SK-N-SH (cell line): ENCODE measurements at regions not wholly inside any gene's neighbourhood (a gene's known extent, or its start where the extent isn't known, plus 50 kb on each side); places are given as distances from the start of the nearest gene placed in this dataset.

ENCODE experiments used
- CTCF ChIA-PET: fragments of 300-600, 350-600 bp; formaldehyde crosslinking; extraction: SDS; loops from one replicate; lab custom pipeline; 2021; lab: Yijun Ruan, JAX
- POLR2A ChIA-PET: fragments of 350-600 bp; sonication (Branson Sonifier 250); formaldehyde crosslinking; extraction: SDS; loops from one replicate; lab custom pipeline; 2020; ENCODE audit warnings: antibody characterized with exemption, inconsistent platforms; lab: Yijun Ruan, JAX
- DNase-seq: peaks from one replicate; pipeline ENCODE4 v3.0.0; 2012
- H2AFZ ChIP-seq: fragments of 200-600 bp; sonication (generic); 2 replicates; pipeline ENCODE4 v1.8.1; 2016; ENCODE audit warnings: antibody characterized with exemption, mild to moderate bottlenecking, low read depth
- H3F3A ChIP-seq: fragments of 200-600 bp; sonication (generic); replicated peaks from 2 replicates; pipeline ENCODE3; 2016; ENCODE audit warnings: antibody characterized with exemption, mild to moderate bottlenecking; ENCODE audit not compliant: insufficient read depth
- H3K27ac ChIP-seq, 2 experiments: fragments of 200-500 bp in 1 of 2; fragments of 200-600 bp in 1 of 2; sonication (Bioruptor generic) in 1 of 2; sonication (generic), shearing (Covaris generic) in 1 of 2; 2 replicates each; pipeline versions ENCODE4 v1.5.1 to v1.6.1; 2014 to 2016; ENCODE audit warnings: low read depth in 2 of 2, inconsistent platforms in 1 of 2, low read length in 1 of 2, mild to moderate bottlenecking in 1 of 2, mixed read lengths in 1 of 2
- H3K27me3 ChIP-seq: fragments of 200-600 bp; sonication (generic), shearing (Covaris generic); 2 replicates; pipeline ENCODE4 v1.6.1; 2016; ENCODE audit warnings: mixed run types; ENCODE audit not compliant: insufficient read depth
- H3K36me3 ChIP-seq, 2 experiments: fragments of 200-500 bp in 1 of 2; fragments of 200-600 bp in 1 of 2; sonication (Bioruptor generic) in 1 of 2; sonication (generic) in 1 of 2; replicated peaks in 1 of 2; 2 replicates each; pipeline versions ENCODE3 to v1.5.1; 2014 to 2016; ENCODE audit warnings: low read length in 1 of 2, mild to moderate bottlenecking in 1 of 2; ENCODE audit not compliant: insufficient read depth in 2 of 2, control insufficient read depth in 1 of 2
- H3K4me1 ChIP-seq, 2 experiments: fragments of 200-500 bp in 1 of 2; fragments of 200-600 bp in 1 of 2; sonication (Bioruptor generic) in 1 of 2; sonication (generic), shearing (Covaris generic) in 1 of 2; 2 replicates each; pipeline versions ENCODE4 v1.5.1 to v1.6.1; 2014 to 2016; ENCODE audit warnings: low read depth in 1 of 2, low read length in 1 of 2, mixed run types in 1 of 2; ENCODE audit not compliant: insufficient read depth in 2 of 2, control insufficient read depth in 1 of 2
- H3K4me2 ChIP-seq: fragments of 200-600 bp; sonication (generic), shearing (Covaris generic); 2 replicates; pipeline ENCODE4 v1.6.1; 2017; ENCODE audit warnings: mixed run types
- H3K4me3 ChIP-seq, 2 experiments: fragments of 200-500 bp in 1 of 2; fragments of 200-600 bp in 1 of 2; sonication (Bioruptor generic) in 1 of 2; sonication (generic), shearing (Covaris generic) in 1 of 2; 2 replicates each; pipeline versions ENCODE4 v1.5.1 to v1.8.1; 2014 to 2016; ENCODE audit warnings: low read depth in 2 of 2, inconsistent platforms in 1 of 2, low read length in 1 of 2, mild to moderate bottlenecking in 1 of 2, mixed read lengths in 1 of 2, moderate library complexity in 1 of 2
- H3K79me2 ChIP-seq: fragments of 200-600 bp; sonication (generic); 2 replicates; pipeline ENCODE4 v1.8.1; 2017; ENCODE audit warnings: mild to moderate bottlenecking; ENCODE audit not compliant: insufficient read depth
- H3K9ac ChIP-seq: fragments of 200-600 bp; sonication (generic); 2 replicates; pipeline ENCODE4 v1.6.1; 2017; ENCODE audit warnings: mixed run types
- H3K9me2 ChIP-seq: fragments of 200-600 bp; sonication (generic); 2 replicates; pipeline ENCODE4 v1.6.1; 2017; ENCODE audit warnings: mixed run types
- H3K9me3 ChIP-seq: fragments of 200-600 bp; sonication (generic); 2 replicates; pipeline ENCODE4 v1.6.1; 2017; ENCODE audit warnings: mixed run types, mild to moderate bottlenecking, moderate library complexity
- H4K20me1 ChIP-seq: fragments of 200-600 bp; sonication (generic); 2 replicates; pipeline ENCODE4 v1.6.1; 2017; ENCODE audit warnings: mild to moderate bottlenecking, mixed run types; ENCODE audit not compliant: insufficient read depth
- CHD2 ChIP-seq: fragments of 150-350 bp; IDR thresholded peaks from 2 replicates; pipeline ENCODE4 v1.6.1; 2018; ENCODE audit warnings: low read length; ENCODE audit not compliant: partially characterized antibody
- FOSL2 ChIP-seq: IDR thresholded peaks from 2 replicates; pipeline ENCODE4 v1.4.0; 2012; ENCODE audit warnings: low read depth, mild to moderate bottlenecking, moderate library complexity, borderline replicate concordance
- FOXJ3 ChIP-seq: sonication (generic); formaldehyde crosslinking; IDR thresholded peaks from 2 replicates; pipeline ENCODE4 v1.5.1; 2020; ENCODE audit warnings: mild to moderate bottlenecking, missing genetic modification reagents
- NRF1 ChIP-seq: IDR thresholded peaks from 2 replicates; pipeline ENCODE4 v1.6.1; 2012; ENCODE audit warnings: low read depth, mild to moderate bottlenecking, low read length
- PBX3 ChIP-seq: IDR thresholded peaks from 2 replicates; pipeline ENCODE4; 2012
- REST ChIP-seq: IDR thresholded peaks from 2 replicates; pipeline ENCODE4 v1.6.1; 2012; ENCODE audit warnings: mild to moderate bottlenecking, low read depth, low read length, moderate library complexity
- TEAD4 ChIP-seq: IDR thresholded peaks from 2 replicates; pipeline ENCODE4 v1.4.0; 2012; ENCODE audit warnings: mild to moderate bottlenecking, borderline replicate concordance; ENCODE audit not compliant: insufficient read depth
- WGBS: methylation state at CpG from one replicate; pipeline ENCODE4 v1.1.6; 2017; ENCODE audit warnings: low lambda C conversion rate; 5-methylcytosine and 5-hydroxymethylcytosine counted together
- TF ChIP-seq, protein P1 (sequence below): fragments of 150-350 bp; IDR thresholded peaks from 2 replicates; pipeline ENCODE4 v1.6.1; 2016; ENCODE audit warnings: mild to moderate bottlenecking, low read depth, low read length
- TF ChIP-seq, protein P2 (sequence below): fragments of 150-350 bp; IDR thresholded peaks from 2 replicates; pipeline ENCODE4 v1.6.1; 2017; ENCODE audit warnings: antibody characterized with exemption, low read length, low read depth, borderline replicate concordance

GRCh38 chr1:177811429-177811828 is 158.4 kb downstream of the SEC16B start (continued):
- TF ChIP-seq, protein P1, sequence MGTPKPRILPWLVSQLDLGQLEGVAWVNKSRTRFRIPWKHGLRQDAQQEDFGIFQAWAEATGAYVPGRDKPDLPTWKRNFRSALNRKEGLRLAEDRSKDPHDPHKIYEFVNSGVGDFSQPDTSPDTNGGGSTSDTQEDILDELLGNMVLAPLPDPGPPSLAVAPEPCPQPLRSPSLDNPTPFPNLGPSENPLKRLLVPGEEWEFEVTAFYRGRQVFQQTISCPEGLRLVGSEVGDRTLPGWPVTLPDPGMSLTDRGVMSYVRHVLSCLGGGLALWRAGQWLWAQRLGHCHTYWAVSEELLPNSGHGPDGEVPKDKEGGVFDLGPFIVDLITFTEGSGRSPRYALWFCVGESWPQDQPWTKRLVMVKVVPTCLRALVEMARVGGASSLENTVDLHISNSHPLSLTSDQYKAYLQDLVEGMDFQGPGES = no peak
- TF ChIP-seq FOSL2 (no peak), NRF1 (no peak), FOXJ3 (no peak)
- TF ChIP-seq, protein P2, sequence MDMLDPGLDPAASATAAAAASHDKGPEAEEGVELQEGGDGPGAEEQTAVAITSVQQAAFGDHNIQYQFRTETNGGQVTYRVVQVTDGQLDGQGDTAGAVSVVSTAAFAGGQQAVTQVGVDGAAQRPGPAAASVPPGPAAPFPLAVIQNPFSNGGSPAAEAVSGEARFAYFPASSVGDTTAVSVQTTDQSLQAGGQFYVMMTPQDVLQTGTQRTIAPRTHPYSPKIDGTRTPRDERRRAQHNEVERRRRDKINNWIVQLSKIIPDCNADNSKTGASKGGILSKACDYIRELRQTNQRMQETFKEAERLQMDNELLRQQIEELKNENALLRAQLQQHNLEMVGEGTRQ = no peak

- H3K27me3 ChIP-seq = no peaks in the 10 kb centered on the region
- no peaks in the 10 kb centered on the region for H3K79me2 ChIP-seq
- no peaks in the 10 kb centered on the region for H4K20me1 ChIP-seq
- ChIA-PET POLR2A (no interaction called here), CTCF (interaction anchor here (1.2 kb wide), 1 partner anchor 16 kb away, joined by 3 read pairs; no protein-coding TSS in a partner anchor)
- no peaks in the 10 kb centered on the region for H3F3A ChIP-seq
- H3K9ac ChIP-seq = no peak overlapping the region
- TF ChIP-seq CHD2 (no peak), TEAD4 (no peak), PBX3 (no peak), FOSL2 (no peak), REST (no peak)
- H3K4me2 ChIP-seq = no peak overlapping the region
- H3K4me1 ChIP-seq = no peaks in the 10 kb centered on the region
- H3K9me3 ChIP-seq = no peaks in the 10 kb centered on the region
- WGBS = 18% methylated on average over 5 of the region's 5 CpGs
- no peak for DNase-seq
- no peaks in the 10 kb centered on the region for H3K36me3 ChIP-seq
- H3K27ac ChIP-seq = no peak overlapping the region
- H3K9me2 ChIP-seq = no peaks in the 10 kb centered on the region
- H2AFZ ChIP-seq = no peak overlapping the region
- H3K4me3 ChIP-seq = no peak overlapping the region
These were observed 160.0 kb downstream of the SEC16B start for GRCh38 chr1:177809819-177810218.
